Left renal pelvis (tissue), 4 donors: ENCODE measurements at regions not wholly inside any gene's neighbourhood (a gene's known extent, or its start where the extent isn't known, plus 50 kb on each side); places are given as distances from the start of the nearest gene placed in this dataset.
A peak's percentile ranks its signal among the peaks of the same experiment; 100 is the strongest.
"Not testable (repeated sequence)": the region's sequence is repeated elsewhere in the genome, so short reads cannot be mapped to it uniquely, and the experiment has no call there.

Source experiments
- DNase-seq, 4 donors: peaks; one replicate each; pipeline ENCODE4 v3.0.0-alpha.2; 2013; ENCODE audit warnings: low read depth in 4 of 4, low spot score in 3 of 4

DNA sequence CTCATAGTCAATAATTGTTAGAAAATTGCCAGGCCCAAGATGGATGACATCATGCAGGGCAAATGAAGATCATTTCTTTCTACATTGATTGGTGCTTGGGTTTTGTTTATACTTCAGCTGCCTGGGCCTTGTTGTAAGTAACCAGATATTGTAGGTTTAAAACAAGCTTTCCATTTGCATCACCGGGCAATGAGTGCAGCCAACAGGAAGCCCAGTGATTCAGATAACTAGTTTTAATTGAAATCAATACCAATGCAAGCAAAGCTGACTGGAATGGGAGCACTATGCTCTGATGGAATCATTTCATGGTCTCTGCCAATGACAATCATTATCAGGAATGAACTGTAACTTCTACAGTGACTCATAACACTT, 279.3 kb downstream of the DUSP6 start:
- no peak for DNase-seq

DNA sequence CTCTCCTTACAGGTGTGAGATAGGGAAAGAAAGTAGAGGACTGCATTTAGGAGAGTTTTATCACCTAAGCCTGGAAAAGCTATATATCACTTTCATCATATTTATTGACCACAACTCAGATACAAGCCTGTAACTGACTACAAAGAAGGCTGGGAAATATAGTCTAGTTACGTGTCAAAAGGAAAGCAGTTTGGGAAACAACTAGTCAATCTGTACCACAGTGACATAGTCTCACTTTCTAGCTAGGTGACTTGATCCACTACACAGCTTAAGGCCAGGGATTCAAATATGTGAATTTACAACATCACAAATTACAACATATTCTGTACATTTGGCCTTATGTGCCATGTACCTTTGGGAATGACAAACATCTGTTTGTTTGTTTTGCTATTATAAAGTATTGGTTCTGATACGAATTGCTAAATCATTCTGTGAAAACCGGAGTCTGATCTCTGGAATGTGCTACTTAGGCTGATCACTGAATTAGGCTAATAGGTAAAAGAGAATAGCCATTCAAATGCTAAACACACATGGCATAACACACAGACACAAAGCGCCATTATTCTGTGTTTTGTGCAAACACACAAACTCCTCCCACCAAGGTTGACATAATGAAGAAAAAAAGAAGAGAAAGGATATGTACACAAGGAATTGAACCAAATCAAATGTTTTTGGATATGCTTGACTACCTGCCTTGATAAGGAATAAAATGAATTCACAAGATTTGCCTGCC, 279.8 kb downstream of the DUSP6 start:
- DNase-seq: no peak

DNA sequence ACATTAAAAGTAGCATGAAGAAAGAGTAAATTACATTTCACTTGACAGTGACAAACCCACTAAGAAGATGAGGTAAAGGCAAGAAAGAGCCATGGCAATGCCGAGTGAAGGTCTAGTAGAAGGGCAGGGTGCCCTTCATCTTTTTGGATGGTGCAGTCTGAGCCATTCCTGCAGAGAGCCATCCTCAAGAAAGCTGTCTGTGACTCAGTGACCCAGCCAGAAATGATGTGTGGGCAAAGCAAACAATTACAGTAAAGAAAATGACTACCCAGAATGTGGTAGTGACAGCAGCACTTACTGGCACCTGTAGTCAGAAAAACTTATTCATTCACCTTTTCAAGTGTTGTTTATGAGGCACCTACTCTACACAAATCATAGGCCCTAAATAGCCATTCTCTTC, 281.7 kb downstream of the DUSP6 start:
- DNase-seq: no peak

DNA sequence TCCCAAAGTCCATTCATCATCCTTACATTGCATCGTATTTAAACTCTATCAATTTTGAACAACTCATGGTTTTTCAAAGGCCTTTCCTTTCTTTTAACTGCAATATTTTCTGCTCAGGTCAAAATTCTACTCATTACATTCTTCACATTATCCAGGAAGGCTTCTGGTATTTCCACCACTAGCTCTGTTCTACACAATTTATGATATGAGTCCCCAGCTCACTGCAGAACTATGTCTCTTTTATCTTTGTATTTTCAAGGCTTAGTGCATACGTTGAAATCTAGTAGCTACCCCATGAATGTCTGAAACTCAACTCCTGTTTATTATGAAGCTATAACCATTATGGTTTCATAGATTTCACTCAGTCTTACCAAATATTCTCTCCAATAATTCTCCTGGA, 282.9 kb downstream of the DUSP6 start:
- DNase-seq: no peak

DNA sequence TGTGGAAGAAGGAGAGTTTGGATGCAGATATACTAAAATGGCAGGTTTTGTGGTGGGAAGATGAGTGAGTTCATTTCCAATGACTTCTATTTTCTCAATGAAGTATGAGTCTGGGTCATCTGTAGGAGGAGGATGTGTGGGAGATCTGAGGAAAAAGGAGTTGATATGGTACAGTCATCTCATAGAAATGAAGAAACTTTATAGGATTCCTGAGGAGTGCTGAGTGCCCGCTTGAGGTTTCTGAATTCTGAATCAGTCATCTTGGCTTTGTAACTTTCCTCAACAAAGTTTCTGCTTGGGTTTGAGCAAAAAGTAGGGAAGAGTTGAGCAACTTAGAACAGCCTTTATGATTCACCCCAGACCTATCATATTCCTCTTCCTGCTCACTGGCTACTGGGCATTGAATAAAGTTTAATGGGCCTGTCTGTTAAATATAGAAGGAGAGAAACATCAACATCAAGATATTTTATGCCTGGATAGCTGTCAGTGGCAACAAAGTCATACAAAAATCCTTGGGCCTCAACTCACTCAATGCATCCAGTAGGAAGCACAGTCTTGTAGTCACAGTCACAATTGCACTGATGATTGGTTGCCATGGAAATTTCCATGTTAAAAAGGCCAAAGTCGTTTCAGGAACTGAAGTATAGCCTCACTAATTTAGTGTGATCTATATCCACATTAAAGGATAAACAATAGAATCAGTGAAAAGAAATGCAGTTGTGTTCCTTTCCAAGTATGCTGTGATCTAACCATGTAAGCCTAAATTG, 284.7 kb downstream of the DUSP6 start:
- no peak for DNase-seq

DNA sequence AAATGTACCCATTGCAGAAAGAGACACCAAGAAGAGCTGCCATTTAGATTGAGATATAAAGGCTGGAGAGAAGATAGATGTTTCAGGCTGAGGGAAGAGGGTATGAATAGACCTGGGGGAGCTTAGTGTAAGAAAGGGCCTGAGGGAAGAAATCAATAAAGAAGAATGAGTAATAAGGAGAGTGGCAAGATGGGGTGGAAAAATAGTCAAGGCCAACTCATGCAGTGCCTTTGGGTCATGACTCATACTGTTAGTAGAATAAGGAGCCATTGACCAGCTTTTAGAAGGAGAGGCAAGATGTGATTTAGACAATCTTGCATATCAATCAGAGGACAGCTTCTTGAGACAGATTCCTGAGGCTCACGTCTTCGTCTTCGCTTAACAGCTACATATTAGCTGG, 287.5 kb downstream of the DUSP6 start:
- DNase-seq: no peak

DNA sequence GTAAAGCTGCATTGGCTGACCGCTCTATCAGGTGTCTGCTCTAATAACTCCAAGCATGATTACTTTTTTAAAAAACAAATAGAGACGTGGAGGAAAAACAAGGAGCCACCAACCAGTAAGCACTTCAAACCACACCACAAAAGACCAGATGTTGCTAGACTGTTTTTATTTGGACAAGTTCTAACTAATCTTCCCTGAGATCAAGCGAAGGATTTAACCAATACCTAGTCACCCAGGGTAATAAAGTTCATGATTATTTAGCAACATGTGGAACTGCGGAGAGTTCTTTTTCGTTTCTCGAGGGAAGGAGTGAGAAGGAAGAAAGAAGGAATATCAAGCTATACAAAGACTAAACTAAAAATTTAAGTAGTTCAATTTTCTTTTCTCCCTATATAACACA, 288.1 kb downstream of the DUSP6 start:
- no peak for DNase-seq

DNA sequence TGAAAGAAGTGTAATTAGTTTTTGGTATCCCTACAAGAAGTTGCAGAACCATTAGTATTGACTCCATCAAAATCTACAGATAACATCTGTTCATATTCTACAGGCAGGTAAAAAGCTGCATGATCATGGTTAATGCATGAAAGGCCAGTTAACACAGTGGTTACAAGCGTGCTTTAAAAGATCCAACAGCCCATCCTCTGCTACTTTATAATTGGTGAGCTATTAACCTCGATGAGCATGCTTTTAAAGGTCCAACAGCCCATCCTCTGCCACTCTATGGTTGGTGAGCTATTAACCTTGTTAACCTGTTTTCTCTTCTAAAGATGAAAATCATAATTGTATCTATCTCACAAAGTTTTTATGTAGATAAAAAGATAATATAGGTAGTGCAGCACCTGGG, 289.3 kb downstream of the DUSP6 start:
- no peak for DNase-seq

DNA sequence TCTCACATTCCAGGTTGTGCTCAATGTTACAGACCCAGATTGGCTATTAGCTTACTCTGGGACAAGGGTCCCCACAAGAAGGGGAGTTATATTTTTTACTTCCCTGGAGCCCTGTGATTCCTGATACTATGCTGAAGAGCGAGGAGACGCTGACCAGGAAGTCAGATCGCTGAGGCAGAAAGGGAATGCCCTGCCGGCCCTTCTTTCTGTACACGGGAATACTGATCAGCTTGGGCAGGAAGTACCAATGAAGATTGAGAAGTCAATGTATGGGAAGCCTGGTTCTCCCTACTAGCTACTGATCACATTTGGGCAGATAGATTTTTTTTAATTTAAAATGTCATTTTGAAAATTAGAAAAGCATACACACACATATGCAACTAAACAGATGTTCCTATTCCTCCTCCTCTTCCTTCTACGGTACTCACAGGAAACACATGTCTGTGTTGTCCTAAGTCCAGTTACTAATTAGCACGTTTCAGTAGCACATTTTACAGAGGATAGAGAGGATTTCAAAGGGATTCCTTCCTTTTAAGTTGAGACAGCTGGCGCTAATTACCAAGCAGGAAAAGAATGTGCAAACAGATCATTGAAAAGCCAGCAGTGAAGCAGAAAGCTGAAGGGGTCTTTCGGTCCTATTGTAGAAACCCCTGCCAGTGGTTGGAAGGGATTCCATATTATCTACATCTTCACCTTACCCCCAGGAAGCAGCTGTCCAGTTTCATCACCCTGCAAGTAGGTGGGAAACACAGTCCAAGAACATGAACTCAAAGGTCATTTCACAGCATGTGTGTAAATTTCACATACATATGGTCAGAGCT, 292.4 kb downstream of the DUSP6 start:
- no peak for DNase-seq

DNA sequence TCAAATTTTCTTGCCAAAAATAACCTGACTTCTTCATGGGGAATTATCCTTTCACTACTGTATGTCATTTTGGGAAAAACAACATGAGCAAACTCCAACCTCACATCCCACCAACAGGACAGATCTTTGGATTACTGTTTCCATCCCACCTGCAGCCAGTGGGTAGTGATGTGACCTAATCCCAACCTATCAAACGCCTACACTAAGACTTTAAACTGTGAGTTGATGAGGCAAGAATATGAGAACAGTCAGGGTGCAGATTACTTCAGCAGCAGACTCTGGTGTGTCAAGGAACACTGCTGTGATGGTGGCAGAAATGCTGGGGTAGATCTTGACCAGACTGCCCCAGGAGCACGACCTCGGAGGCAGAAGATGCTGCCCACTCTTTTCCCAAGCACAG, 293.2 kb downstream of the DUSP6 start:
- no peak for DNase-seq

DNA sequence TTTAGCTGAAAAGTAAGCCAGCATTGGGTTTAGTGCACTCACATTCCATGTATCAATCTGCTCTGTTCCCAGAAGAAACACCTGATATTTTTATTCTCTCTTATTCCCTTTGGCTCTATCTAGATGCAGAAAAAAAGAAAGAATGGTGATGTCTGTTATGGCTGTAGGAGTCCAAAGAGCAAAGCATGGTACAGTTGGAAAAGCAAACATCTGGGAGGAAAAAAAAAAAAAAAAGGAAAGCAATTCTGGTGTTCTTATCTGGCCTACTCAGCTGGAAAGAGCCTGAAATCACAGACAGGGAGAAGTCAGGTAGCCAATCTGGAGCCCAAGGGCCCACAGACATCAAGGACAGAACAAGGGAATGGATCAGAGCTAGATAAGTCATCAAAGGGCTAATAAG, 293.9 kb downstream of the DUSP6 start:
- no peak for DNase-seq

DNA sequence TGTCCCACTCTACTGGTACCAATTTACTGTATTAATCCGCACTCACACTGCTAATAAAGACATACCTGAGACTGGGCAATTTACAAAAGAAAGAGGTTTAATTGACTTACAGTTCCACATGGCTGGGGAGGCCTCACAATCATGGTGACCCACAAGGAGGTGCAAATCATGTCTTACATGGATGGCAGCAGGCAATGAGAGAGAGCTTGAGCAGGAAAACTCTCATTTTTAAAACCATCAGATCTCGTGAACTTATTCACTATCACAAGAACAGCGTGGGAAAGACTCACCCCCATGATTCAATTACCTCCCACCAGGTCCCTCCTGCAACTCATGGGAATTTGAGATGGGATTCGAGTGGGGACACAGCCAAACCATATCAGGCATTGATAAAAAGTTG, 298.5 kb downstream of the DUSP6 start:
- not testable (repeated sequence) for DNase-seq

DNA sequence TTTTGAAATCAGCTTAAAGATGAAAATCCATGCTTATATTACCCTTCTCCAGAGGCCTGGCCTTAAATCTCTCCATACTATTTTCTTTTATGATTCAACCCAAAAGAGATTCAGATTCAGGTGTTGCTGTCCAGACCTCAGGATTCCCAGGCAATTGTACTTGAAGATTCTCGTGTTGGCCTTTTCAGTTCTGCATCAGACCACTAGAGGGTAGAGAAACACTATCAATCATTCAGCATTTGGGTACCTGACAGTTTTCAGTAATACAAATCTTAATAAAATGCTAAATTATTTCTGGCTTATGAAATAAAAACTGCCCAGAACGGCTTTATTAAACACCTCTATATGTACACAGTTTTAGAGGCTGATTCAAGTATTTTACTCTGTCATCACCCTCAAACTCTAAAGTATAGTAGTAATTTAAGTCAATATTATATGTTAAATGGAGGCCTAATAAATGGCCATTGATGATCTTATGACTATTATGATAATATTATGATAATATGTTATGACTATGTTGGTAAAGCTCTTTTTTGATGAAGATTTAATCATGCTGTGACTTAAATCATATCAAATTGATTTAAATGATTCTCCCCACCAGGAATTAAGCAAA, 301.1 kb downstream of the DUSP6 start:
- DNase-seq: peak in 2 of 4 donors; percentile 41 to 55

DNA sequence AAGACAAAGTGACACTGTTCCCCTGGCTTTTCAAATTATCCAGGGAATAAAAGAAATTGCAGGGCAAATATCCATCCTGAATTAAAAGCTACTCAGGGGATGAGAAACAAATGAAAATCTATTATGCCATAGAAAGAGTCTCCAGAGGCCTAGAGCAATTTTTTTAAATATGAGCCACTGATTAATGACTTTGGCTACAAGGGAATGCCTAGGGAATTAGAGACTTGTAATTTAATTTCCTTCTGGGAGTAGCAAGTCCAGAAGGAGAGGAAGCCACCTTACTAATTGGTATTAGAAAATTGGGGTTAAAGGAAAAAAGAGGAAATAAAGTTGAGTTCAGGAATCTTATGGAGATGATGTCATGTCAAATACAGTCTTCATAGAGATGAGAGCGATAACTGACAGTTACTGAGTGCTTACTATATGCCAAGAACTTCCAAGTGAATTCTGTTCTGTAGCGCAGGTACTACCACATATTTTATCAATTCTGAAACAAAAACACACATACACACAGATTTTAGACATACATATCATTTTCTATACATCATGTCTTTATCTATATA, 304.4 kb downstream of the DUSP6 start:
- no peak for DNase-seq

DNA sequence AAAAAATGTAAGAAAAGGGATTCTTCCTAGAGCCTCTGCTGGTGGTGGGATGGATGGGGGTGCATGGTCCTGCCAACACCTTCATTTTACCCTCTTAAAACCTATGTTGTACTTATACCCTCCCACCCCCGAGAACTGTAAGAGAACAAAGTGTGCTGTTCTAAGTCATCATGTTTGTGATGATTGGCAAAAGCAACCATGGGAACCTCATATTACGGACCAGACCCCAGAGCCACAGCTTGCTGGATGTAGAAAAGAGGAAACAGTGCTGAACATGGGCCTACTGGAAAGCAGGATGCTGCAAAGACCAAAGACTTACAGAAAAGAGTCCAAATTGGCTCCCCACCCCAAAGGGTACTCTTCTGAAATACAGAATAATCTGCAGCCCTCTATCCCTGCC, 311.2 kb downstream of the DUSP6 start:
- DNase-seq: no peak

DNA sequence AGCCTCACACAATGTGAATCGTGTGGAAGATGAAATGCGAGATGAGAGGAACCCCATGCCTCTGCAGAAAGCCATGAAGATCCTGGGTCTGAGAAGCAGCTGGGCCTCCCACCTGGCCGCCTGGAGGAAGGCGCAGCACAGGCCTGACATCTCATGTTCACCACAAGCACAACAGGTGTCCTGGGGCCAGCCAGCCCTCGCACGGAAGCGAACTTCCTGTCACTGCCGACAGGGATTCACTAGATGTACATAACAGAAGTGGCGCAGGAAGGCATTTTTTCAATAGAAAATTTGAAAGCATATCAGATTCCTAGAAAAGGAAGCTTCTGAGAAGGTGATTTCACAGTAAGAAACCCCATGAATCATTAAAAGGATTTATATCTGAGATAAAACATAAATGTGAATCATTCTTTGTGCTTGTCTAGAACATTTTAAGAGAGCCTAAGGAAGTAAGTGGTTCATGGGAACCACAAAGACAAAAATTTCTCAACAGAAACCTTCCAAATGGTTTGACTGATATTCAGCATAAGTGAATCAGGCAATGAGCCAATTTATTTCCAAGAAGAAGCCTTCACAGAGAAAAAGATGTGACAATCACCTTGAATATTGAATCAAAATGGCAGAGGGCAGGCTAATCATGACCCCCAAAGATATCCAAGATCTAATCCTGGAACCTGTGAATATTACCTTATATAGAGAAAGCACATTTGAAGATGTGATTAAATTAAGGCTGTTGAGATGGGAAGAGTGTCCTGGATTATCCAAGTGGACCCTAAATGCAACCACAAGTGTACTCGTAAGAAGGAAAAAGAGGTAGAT, 311.9 kb downstream of the DUSP6 start:
- no peak for DNase-seq

DNA sequence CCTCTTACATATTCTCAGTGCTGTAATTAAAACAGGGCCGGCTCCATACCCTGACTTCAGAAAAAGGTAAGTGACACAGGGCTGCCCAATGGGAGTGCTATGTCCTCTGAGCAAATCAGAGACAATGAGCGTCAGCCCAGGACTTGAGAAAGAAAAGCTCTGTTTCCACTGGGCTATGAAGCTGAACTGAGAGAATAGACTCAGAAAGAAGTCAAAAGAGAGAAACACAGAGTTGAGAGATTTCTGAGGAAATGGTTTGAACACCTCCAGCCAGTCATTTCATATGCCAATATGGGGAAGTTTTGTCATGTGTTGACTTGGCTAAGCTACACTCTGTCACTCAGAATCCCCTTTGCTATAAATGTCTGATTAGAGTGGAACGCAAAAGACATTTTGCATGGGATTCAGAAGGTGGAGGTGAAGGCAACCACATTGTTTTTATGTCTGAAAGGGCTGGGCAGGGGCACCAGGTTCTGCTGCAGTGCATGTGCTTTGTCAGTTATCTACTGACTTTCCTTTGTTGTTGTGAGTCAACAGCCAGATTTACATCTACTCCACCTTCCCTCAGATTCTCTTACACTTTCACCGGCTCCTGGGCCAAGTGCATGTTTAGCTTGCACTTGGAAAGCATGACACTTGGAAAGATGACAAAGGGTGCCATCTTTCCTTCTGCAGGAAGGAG, 313.3 kb downstream of the DUSP6 start:
- no peak for DNase-seq

DNA sequence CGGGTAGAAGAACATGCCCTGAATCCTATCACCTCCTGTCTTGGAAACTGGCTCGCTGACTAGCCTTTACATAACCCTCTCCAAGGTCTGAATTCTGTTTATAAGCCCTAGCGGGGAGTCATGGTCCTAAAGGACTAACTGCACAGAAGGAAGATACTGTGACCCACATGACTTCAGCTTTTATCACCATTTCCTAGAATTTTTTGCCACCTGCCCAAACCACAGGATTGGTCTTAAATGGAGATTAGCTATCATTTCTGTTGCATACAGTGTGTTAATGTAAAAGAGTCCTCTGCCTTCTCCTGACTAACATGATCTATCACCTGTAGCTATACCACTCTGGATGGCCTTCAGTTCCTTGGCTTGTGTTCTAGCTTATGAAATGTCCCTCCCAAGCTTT, 319.2 kb downstream of the DUSP6 start:
- DNase-seq: no peak

DNA sequence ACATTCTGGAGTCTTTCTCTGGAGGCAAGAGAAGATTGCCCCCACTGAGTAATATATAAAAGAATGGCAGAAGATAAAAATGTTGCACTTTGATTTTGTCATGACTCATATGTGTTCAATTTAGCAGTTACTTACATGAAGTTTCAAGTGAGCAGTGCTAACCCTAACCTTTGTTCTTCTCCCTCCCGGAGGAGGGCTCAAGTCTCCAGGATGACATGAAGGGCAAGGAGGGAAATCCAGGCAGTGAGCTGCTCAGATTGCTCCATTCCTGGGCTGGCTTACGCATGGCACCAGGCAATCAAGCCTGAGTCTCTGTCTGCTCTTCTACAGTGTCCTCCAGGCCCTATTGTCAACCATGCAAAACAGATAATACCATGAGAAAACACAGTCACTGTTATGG, 322.3 kb downstream of the DUSP6 start:
- DNase-seq: no peak
